Breast epithelium (tissue), 3 donors: ENCODE measurements at regions not wholly inside any gene's neighbourhood (a gene's known extent, or its start where the extent isn't known, plus 50 kb on each side); places are given as distances from the start of the nearest gene placed in this dataset.

Experiments used
- CTCF ChIP-seq, 3 donors: fragments of 450-650 bp; IDR thresholded peaks; one replicate each; pipeline ENCODE4 v1.5.1; 2016 to 2017; ENCODE audit warnings: antibody characterized with exemption in 3 of 3, mild to moderate bottlenecking in 3 of 3, moderate library complexity in 3 of 3
- POLR2A ChIP-seq: fragments of 450-650 bp; IDR thresholded peaks from one replicate; pipeline ENCODE4 v1.6.1; 2016; ENCODE audit warnings: antibody characterized with exemption, mild to moderate bottlenecking, moderate library complexity

DNA sequence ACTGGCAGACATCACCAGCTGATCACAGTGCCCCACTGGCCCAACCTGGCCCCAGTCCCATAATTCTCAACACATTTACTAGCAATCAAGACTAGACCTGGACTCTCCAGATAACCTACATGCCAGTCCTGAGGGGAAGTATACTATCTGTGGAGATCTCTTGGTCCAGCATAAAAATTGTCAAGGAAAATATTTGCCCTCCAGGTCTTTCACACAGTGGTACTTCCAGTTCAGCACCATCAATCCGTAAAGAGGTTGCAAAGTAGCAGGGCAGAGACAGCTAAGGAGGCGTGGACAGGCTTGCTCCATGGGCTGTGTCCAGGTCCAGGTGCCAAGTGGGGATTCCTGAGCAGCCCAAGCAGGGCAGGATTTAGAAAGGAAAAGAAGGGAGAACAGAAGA lies 143.6 kb upstream of the BACE2 start:
- TF ChIP-seq CTCF (IDR thresholded peaks at IDR 0.05), result no peak
- no peak for TF ChIP-seq POLR2A
